ENCODE measurements at regions not wholly inside any gene's neighbourhood (a gene's known extent, or its start where the extent isn't known, plus 50 kb on each side); places are given as distances from the start of the nearest gene placed in this dataset.
A peak's percentile ranks its signal among the peaks of the same experiment; 100 is the strongest.

DNA sequence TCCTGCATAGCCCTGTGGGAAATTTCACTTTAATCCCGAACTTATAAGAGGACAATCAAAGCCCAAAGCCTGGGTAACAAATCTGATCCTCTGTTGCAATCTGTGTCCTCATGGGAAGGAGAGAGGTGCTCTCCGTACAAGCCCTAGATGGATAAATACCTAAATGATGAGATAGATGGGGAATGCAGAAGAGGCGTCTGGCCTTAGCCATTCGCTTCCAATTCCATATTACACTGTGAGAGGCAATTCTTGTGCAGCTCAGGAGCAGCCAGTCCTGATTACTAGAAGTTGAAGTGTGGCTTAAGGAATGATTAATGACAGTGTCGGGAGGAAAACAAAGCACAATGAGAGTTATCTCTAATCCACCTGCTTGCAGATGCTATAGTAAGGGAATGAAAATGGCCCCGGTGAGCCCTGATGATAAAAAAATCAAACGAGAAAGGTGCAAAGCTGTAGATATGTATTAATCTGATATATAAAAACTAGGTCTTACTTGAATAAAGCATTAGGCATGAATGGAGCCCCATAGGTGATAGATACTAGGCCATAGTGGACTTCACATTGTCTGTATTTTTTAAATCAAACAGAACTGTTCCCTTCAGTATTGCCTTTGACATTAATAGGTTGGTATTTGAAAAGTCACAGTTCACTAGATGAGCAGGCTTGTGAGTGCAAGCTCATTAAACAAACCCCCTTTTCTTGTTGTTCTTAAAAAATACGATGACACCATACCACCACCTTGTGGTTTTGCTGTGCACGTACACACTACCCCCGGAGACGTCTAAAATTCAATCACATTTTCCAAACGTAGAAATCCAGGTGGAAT lies 54.2 kb upstream of the TMCO5A start:
- FAIRE-seq, result peak; percentile 92

- no peak for FAIRE-seq
These were observed 53.6 kb upstream of the TMCO5A start for GRCh38 chr15:37880835-37881153.

DNA sequence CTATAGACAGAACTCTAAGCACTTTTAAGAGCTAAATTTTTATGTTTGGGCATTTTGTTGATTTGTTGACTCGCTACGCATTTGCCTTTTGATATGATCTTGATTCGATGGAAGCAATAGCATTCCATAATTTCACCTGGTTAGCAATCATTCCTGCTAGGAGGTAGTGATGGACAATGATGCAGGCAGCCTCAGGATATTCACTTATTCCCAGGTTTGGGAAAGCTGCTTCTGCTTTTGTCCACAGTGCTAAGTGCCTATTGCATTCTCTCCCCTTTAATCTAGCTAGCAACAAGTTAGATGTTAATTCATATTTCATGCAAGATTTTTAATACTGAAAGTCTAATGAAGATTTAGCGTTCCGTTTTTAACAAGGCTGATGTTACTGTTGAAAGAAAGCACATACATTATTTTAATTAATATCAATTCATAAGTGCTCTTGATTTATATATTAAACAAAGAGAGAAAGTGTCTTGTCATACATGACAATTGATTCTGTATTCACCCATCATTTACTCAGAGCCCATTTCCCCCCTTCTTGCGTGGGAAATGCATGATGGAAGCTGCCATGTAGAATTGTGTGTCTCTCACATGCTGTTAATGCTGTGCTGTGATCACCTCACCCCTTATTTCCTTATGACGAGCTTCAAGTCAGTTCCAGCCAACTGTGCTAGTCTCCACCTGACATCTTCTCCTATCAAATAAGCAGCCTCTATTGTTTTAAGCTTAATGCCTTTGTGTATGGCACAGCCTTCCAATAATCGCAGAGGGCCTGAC lies 53.0 kb upstream of the TMCO5A start:
- no peak for FAIRE-seq

- FAIRE-seq, result no peak
These were observed 51.8 kb upstream of the TMCO5A start for GRCh38 chr15:37882640-37883039.

Measured in G401.6 (cell line).